Psoas muscle (tissue), 7 donors: ENCODE measurements at regions not wholly inside any gene's neighbourhood (a gene's known extent, or its start where the extent isn't known, plus 50 kb on each side); places are given as distances from the start of the nearest gene placed in this dataset.

Experiments
- ATAC-seq, 4 donors: fragments of 200-7000 bp; cut with Tn5 transposase; one replicate each; pipeline ENCODE4 v1.9.1; 2020; ENCODE audit warnings: moderate library complexity in 3 of 4, mild to moderate bottlenecking in 2 of 4
- DNase-seq, 2 donors: peaks; one replicate each; pipeline ENCODE4 v3.0.0-alpha.2; 2020
- H3K27ac ChIP-seq: fragments of 200-600 bp; one replicate; pipeline ENCODE4 v1.8.0; 2022
- H3K27me3 ChIP-seq, 3 donors: fragments of 200-600 bp in 1 of 3; one replicate each; pipeline versions ENCODE4 v1.6.1 to v1.8.0; 2013 to 2022; ENCODE audit warnings: low read length in 2 of 3, mild to moderate bottlenecking in 2 of 3, moderate library complexity in 1 of 3; ENCODE audit not compliant: insufficient read depth in 3 of 3
- H3K36me3 ChIP-seq, 2 donors: fragments of 200-600 bp in 1 of 2; one replicate each; pipeline versions ENCODE4 v1.6.1 to v1.8.0; 2013 to 2022; ENCODE audit warnings: low read depth in 1 of 2, mild to moderate bottlenecking in 1 of 2, moderate library complexity in 1 of 2; ENCODE audit not compliant: insufficient read depth in 1 of 2
- H3K4me1 ChIP-seq: fragments of 200-600 bp; one replicate; pipeline ENCODE4 v1.8.0; 2022
- H3K4me3 ChIP-seq: fragments of 200-600 bp; one replicate; pipeline ENCODE4 v1.8.0; 2022; ENCODE audit warnings: mild to moderate bottlenecking
- H3K9me3 ChIP-seq: fragments of 200-600 bp; one replicate; pipeline ENCODE4 v1.8.0; 2022
- WGBS, 3 donors: extraction: QIAGEN DNeasy Blood & Tissue Kit; methylation state at CpG; one replicate each; pipeline versions ENCODE4 v1.1.6 to v1.1.7; 2013; 5-methylcytosine and 5-hydroxymethylcytosine counted together
- intact Hi-C, 2 donors: fragments of 100-400 bp; cut with DNase I; formaldehyde crosslinking; loops; one replicate each; pipeline versions ENCODE4 v1.11.0 to v1.14.2; 2022
- TF ChIP-seq, protein P1 (sequence below): fragments of 200-600 bp; IDR thresholded peaks from one replicate; pipeline ENCODE4 v1.8.0; 2022; ENCODE audit warnings: antibody characterized with exemption
- donor health status: healthy with polysubstance abuse.
- donor health status: DM: no; HTN: no; CAD: no; lungs with moderate emphysema.
- donor health status: Bipolar disorder and iron deficiency.
- donor health status: healthy.
- donor health status: DM: yes; HTN: yes; CAD: no.
- donor health status: DM: no; HTN: no; CAD: no.
- donor health status: DM: yes; HTN: yes; CAD: no.

DNA sequence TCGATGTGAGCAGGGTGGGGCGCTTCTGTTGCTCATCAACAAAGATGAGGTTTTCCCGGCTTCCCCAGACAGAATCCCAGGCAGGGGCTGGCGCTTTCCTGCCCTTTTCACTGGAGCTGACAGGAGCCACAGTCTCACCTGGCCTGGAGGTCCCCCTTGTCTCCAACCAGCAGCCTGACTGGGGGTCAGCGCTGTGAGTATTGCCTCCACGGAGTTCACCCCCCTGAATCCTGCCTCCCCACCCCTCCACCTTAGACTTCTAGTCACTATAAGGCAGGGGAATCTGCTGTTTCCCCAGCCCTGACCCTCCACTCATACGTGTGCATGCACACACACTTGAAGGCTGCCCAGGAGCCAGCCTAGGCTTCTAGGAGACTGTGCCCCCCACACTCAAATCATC is 58.8 kb upstream of the LYVE1 start:
- H3K27me3 ChIP-seq: no peaks in the 10 kb centered on the region
- DNase-seq (no peak), ATAC-seq (no peak)
- H3K36me3 ChIP-seq: no peaks in the 10 kb centered on the region
- TF ChIP-seq, protein P1, sequence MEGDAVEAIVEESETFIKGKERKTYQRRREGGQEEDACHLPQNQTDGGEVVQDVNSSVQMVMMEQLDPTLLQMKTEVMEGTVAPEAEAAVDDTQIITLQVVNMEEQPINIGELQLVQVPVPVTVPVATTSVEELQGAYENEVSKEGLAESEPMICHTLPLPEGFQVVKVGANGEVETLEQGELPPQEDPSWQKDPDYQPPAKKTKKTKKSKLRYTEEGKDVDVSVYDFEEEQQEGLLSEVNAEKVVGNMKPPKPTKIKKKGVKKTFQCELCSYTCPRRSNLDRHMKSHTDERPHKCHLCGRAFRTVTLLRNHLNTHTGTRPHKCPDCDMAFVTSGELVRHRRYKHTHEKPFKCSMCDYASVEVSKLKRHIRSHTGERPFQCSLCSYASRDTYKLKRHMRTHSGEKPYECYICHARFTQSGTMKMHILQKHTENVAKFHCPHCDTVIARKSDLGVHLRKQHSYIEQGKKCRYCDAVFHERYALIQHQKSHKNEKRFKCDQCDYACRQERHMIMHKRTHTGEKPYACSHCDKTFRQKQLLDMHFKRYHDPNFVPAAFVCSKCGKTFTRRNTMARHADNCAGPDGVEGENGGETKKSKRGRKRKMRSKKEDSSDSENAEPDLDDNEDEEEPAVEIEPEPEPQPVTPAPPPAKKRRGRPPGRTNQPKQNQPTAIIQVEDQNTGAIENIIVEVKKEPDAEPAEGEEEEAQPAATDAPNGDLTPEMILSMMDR: no peak
- H3K4me1 ChIP-seq: peaks cover 13% of the 10 kb centered on the region
- H3K4me3 ChIP-seq: no peak overlapping the region
- intact Hi-C loops: loop anchor here in 1 of 2 donors (2.0 kb wide), 1 partner anchor 106 kb away; no protein-coding TSS in a partner anchor
- H3K9me3 ChIP-seq: no peaks in the 10 kb centered on the region
- WGBS, 3 donors: 94 to 98% (median 94%) methylated on average over 7 of the region's 7 CpGs
- no peak overlapping the region for H3K27ac ChIP-seq

DNA sequence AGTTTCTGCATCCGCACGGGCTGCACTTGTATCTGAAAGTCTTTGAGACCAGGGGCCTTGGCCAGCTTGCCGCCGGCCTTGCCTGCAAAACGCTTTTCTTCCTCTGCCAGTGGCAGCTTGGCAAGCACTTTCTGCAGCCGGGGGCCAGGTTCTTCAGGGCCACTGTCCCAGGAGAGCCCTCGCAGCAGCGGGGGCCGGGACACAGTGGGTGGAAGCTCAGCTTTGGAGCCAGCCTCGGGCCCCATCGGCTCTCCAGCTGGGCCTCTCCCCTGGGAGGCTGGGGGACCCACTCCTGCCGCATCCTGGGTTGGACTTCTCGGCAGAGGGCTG is 57.5 kb upstream of the LYVE1 start:
- Histone ChIP-seq H3K27ac (peak overlapping the region; percentile 8), H3K27me3 (no peaks in the 10 kb centered on the region), H3K4me1 (peaks cover 13% of the 10 kb centered on the region), H3K36me3 (no peaks in the 10 kb centered on the region), H3K9me3 (no peaks in the 10 kb centered on the region), H3K4me3 (no peak overlapping the region)
- WGBS, 3 donors: 25 to 55% (median 31%) methylated on average over 13 of the region's 13 CpGs
- ATAC-seq (peak in 1 of 4 donors; percentile 21), DNase-seq (no peak)
- TF ChIP-seq, protein P1: no peak
- intact Hi-C loops: loop anchor here (2.0 kb wide), 2 partner anchors 107 to 109 kb away; no protein-coding TSS in a partner anchor

DNA sequence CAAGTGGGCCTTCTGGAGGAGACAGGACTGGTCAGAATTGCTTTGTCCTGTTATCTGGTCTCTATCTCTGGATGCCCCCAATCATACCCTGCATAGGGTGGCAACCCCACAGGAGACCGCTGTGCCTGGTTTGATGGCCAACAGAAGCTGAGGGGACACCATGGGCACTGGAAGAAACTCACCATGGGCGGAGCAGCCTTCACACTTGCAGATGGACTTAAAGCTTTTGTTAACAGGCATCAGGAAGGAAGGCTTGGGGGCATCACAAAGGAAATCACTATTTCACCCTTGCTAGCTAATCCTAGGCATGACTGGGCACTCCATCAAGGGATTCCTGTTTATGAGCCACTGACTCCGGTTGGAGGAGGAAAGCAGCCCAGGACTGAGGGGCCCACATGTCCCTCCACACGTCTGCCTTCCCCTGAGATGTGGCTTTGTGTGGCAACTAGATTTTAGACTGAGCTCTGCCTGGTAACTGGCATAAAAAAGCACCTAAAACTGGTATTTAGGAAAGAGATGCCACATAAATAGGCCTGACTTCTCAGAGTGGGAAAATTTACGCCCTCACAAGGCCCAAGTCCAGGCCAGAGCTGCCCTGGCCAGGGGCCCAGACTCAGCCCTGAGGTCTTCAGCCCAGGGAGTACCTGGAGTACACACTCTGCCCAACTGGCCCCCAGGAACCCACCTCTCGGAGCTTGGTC is 57.0 kb upstream of the LYVE1 start:
- no peaks in the 10 kb centered on the region for H3K9me3 ChIP-seq
- intact Hi-C loops: loop anchor here in 1 of 2 donors (2.0 kb wide), 1 partner anchor 109 kb away; no protein-coding TSS in a partner anchor
- H3K36me3 ChIP-seq: no peaks in the 10 kb centered on the region
- H3K4me1 ChIP-seq: peaks cover 13% of the 10 kb centered on the region
- H3K27me3 ChIP-seq: no peaks in the 10 kb centered on the region
- TF ChIP-seq, protein P1: no peak
- H3K27ac ChIP-seq: peak overlapping the region; percentile 8
- ATAC-seq (peak in 2 of 4 donors; percentile 29 to 47), DNase-seq (no peak)
- no peak overlapping the region for H3K4me3 ChIP-seq
- 60 to 61% (median 60%) methylated on average over 6 of the region's 6 CpGs for WGBS, 3 donors

GRCh38 chr11:10623797-10624761 is 55.6 kb upstream of the LYVE1 start:
- DNase-seq (peak in 1 of 2 donors; percentile 43), ATAC-seq (peak; percentile 44 to 77 (median 66))
- TF ChIP-seq, protein P1: peak; percentile 48
- 71 to 81% (median 75%) methylated on average over 11 of the region's 11 CpGs for WGBS, 3 donors
- intact Hi-C loops: loop anchor here in 1 of 2 donors (2.0 kb wide), 1 partner anchor 111 kb away; no protein-coding TSS in a partner anchor
- peaks cover 13% of the 10 kb centered on the region for H3K4me1 ChIP-seq
- H3K36me3 ChIP-seq: no peaks in the 10 kb centered on the region
- H3K9me3 ChIP-seq: no peaks in the 10 kb centered on the region
- no peak overlapping the region for H3K27ac ChIP-seq
- H3K4me3 ChIP-seq: no peak overlapping the region
- H3K27me3 ChIP-seq: no peaks in the 10 kb centered on the region
